ENCODE measurements at regions not wholly inside any gene's neighbourhood (a gene's known extent, or its start where the extent isn't known, plus 50 kb on each side); places are given as distances from the start of the nearest gene placed in this dataset.

DNA sequence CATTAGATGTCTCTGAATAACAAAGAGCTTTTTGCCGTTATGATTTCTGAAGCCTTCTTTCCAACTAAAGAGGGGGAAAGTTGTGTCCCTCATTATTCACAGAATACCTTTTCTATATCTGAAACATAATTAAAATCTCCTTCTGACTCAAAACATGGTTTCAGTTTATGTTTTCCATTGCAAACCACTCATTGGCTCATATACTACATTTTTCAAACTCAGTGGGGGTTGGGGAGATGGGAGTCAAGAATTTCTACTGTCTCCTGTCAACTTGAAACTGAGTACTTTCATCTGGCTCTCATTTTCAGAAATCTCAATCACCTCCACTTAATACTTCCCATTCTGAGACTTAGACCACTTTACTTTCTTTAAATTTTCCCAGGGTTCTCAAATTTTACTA is 1839.5 kb upstream of the PCDH10 start:
- TF ChIP-seq, protein P1, sequence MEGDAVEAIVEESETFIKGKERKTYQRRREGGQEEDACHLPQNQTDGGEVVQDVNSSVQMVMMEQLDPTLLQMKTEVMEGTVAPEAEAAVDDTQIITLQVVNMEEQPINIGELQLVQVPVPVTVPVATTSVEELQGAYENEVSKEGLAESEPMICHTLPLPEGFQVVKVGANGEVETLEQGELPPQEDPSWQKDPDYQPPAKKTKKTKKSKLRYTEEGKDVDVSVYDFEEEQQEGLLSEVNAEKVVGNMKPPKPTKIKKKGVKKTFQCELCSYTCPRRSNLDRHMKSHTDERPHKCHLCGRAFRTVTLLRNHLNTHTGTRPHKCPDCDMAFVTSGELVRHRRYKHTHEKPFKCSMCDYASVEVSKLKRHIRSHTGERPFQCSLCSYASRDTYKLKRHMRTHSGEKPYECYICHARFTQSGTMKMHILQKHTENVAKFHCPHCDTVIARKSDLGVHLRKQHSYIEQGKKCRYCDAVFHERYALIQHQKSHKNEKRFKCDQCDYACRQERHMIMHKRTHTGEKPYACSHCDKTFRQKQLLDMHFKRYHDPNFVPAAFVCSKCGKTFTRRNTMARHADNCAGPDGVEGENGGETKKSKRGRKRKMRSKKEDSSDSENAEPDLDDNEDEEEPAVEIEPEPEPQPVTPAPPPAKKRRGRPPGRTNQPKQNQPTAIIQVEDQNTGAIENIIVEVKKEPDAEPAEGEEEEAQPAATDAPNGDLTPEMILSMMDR (IDR thresholded peaks at IDR 0.05; ENCODE audit: poor library complexity), result no peak
- TF ChIP-seq EZH2 (IDR thresholded peaks at IDR 0.05; ENCODE audit: borderline replicate concordance), result no peak

Measured in hepatocyte (in vitro differentiated cells).